B cell (primary cell): ENCODE measurements at regions not wholly inside any gene's neighbourhood (a gene's known extent, or its start where the extent isn't known, plus 50 kb on each side); places are given as distances from the start of the nearest gene placed in this dataset.

ENCODE experiments used
- ATAC-seq: fragments of 200-7000 bp; cut with Tn5 transposase; one replicate; pipeline ENCODE4 v1.10.0; 2021; ENCODE audit warnings: low read depth, mild to moderate bottlenecking, moderate number of reproducible peaks, moderate library complexity
- CTCF ChIA-PET: fragments of 350-600 bp; sonication (Branson Sonifier 250); formaldehyde crosslinking; loops from one replicate; lab custom pipeline; 2021; ENCODE audit warnings: antibody characterized with exemption, inconsistent platforms; lab: Charles Lee
- POLR2A ChIA-PET: fragments of 350-600 bp; sonication (Branson Sonifier 250); formaldehyde crosslinking; loops from one replicate; lab custom pipeline; 2021; ENCODE audit warnings: antibody characterized with exemption; lab: Charles Lee
- DNase-seq: peaks from one replicate; pipeline ENCODE4 v3.0.0; 2013
- H2AFZ ChIP-seq: 2 replicates; pipeline ENCODE4 v1.6.1; 2012; ENCODE audit warnings: mild to moderate bottlenecking, low read depth, low read length; ENCODE audit not compliant: insufficient read depth, poor library complexity, severe bottlenecking
- H3K27ac ChIP-seq, 2 donors: 1 replicate in 1 of 2; 2 replicates in 1 of 2; pipeline ENCODE4 v1.5.1; 2012 to 2013; ENCODE audit warnings: low read length in 2 of 2, mild to moderate bottlenecking in 2 of 2, moderate library complexity in 1 of 2
- H3K27me3 ChIP-seq, 4 experiments: fragments of 200-600 bp in 1 of 4; sonication (generic) in 1 of 4; replicated peaks in 1 of 4; 1 replicate in 2 of 4; 2 replicates in 2 of 4; pipeline versions ENCODE4 v1.6.1 to v1.7.0; 2013 to 2016; ENCODE audit warnings: low read length in 3 of 4, mild to moderate bottlenecking in 2 of 4, mixed read lengths in 1 of 4, moderate library complexity in 1 of 4; ENCODE audit not compliant: insufficient read depth in 4 of 4, control insufficient read depth in 3 of 4; ENCODE audit errors: control extremely low read depth in 1 of 4
- H3K36me3 ChIP-seq, 2 experiments: replicated peaks in 1 of 2; 1 replicate in 1 of 2; 2 replicates in 1 of 2; pipeline versions ENCODE4 v1.6.1 to v1.7.1; 2013; ENCODE audit warnings: low read length in 1 of 2; ENCODE audit not compliant: insufficient read depth in 2 of 2, control insufficient read depth in 1 of 2; ENCODE audit errors: control extremely low read depth in 1 of 2, extremely low read depth in 1 of 2
- H3K4me1 ChIP-seq, 2 donors: fragments of 200-600 bp in 1 of 2; sonication (generic) in 1 of 2; 1 replicate in 1 of 2; 2 replicates in 1 of 2; pipeline versions ENCODE4 v1.5.1 to v1.6.1; 2013 to 2017; ENCODE audit warnings: low read length in 2 of 2; ENCODE audit not compliant: control insufficient read depth in 2 of 2, insufficient read depth in 2 of 2
- H3K4me2 ChIP-seq: replicated peaks from 2 replicates; pipeline ENCODE3; 2012; ENCODE audit warnings: mild to moderate bottlenecking, low read depth, low read length; ENCODE audit not compliant: poor library complexity, severe bottlenecking
- H3K4me3 ChIP-seq, 5 experiments: fragments of 200-600 bp in 1 of 5; sonication (generic) in 1 of 5; 1 replicate in 3 of 5; 2 replicates in 2 of 5; pipeline versions ENCODE4 v1.5.1 to v1.7.0; 2011 to 2016; ENCODE audit warnings: low read length in 4 of 5, mild to moderate bottlenecking in 4 of 5, low read depth in 2 of 5, control low read depth in 1 of 5, moderate library complexity in 1 of 5; ENCODE audit not compliant: insufficient read depth in 1 of 5; ENCODE audit errors: control extremely low read depth in 1 of 5, extremely low read depth in 1 of 5
- H3K79me2 ChIP-seq: fragments of 200-600 bp; sonication (generic); one replicate; pipeline ENCODE4 v1.6.0; 2016; ENCODE audit warnings: low read length; ENCODE audit not compliant: control insufficient read depth, insufficient read depth
- H3K9ac ChIP-seq: fragments of 200-600 bp; sonication (generic); 2 replicates; pipeline ENCODE4 v1.6.1; 2017; ENCODE audit warnings: mild to moderate bottlenecking, low read length, moderate library complexity
- H3K9me3 ChIP-seq, 3 donors: one replicate each; pipeline versions ENCODE4 v1.6.1 to v1.7.1; 2013; ENCODE audit warnings: low read length in 2 of 3; ENCODE audit not compliant: control insufficient read depth in 2 of 3, insufficient read depth in 1 of 3; ENCODE audit errors: control extremely low read depth in 1 of 3
- H4K20me1 ChIP-seq: 2 replicates; pipeline ENCODE4 v1.6.0; 2012; ENCODE audit warnings: mild to moderate bottlenecking, low read length; ENCODE audit not compliant: insufficient read depth, control insufficient read depth, poor library complexity, severe bottlenecking
- H3K27ac Mint-ChIP-seq: one replicate; pipeline ENCODE4 v1.8.0; 2021; ENCODE audit warnings: mixed read lengths
- H3K27me3 Mint-ChIP-seq: one replicate; pipeline ENCODE4 v1.8.0; 2021; ENCODE audit warnings: mixed read lengths
- H3K4me1 Mint-ChIP-seq: one replicate; pipeline ENCODE4 v1.8.0; 2021; ENCODE audit warnings: mixed read lengths
- H3K4me3 Mint-ChIP-seq: one replicate; pipeline ENCODE4 v1.8.0; 2021; ENCODE audit warnings: mixed read lengths
- H3K9me3 Mint-ChIP-seq: one replicate; pipeline ENCODE4 v1.8.0; 2022; ENCODE audit warnings: mixed read lengths; ENCODE audit not compliant: insufficient read depth
- CTCF ChIP-seq: fragments of 200-600 bp; IDR thresholded peaks from one replicate; pipeline ENCODE4 v1.8.0; 2022; ENCODE audit warnings: antibody characterized with exemption, mild to moderate bottlenecking
- EZH2 ChIP-seq: IDR thresholded peaks from 2 replicates; pipeline ENCODE4 v1.6.1; 2012; ENCODE audit warnings: borderline replicate concordance, low read depth, mild to moderate bottlenecking, moderate library complexity, low read length; ENCODE audit not compliant: insufficient read depth, poor library complexity, severe bottlenecking
- WGBS: methylation state at CpG from one replicate; pipeline ENCODE4 v1.1.5; 2013; ENCODE audit warnings: missing lambda C conversion rate; ENCODE audit not compliant: insufficient coverage; 5-methylcytosine and 5-hydroxymethylcytosine counted together
- intact Hi-C: fragments of 100-400 bp; cut with micrococcal nuclease; formaldehyde crosslinking; loops from one replicate; pipeline ENCODE4 v1.10.0; 2022

- H3K27me3 Mint-ChIP-seq: peaks cover 10% of the 10 kb centered on the region
- ATAC-seq: no peak
- intact Hi-C loops: no loop called here
These were observed 60.9 kb downstream of the SOWAHC start for GRCh38 chr2:109674894-109675534.

More at GRCh38 chr2:109674894-109675534, 60.9 kb downstream of the SOWAHC start:
- Histone ChIP-seq H2AFZ (no peak overlapping the region), H4K20me1 (no peaks in the 10 kb centered on the region), H3K27me3 (no peaks in the 10 kb centered on the region), H3K36me3 (no peaks in the 10 kb centered on the region), H3K4me3 (no peak overlapping the region), H3K4me1 (no peaks in the 10 kb centered on the region), H3K79me2 (no peaks in the 10 kb centered on the region), H3K9ac (no peak overlapping the region), H3K27ac (no peak overlapping the region), H3K9me3 (no peaks in the 10 kb centered on the region), H3K4me2 (no peak overlapping the region)
- DNase-seq: no peak
- Mint-ChIP-seq H3K4me1 (no peaks in the 10 kb centered on the region), H3K9me3 (no peaks in the 10 kb centered on the region), H3K27ac (no peak overlapping the region), H3K4me3 (no peak overlapping the region)
- ChIA-PET CTCF (no interaction called here), POLR2A (no interaction called here)
- WGBS: 95% methylated on average over 8 of the region's 8 CpGs
- TF ChIP-seq EZH2 (no peak), CTCF (no peak)
